Endothelial cell of umbilical vein (primary cell): ENCODE measurements at regions not wholly inside any gene's neighbourhood (a gene's known extent, or its start where the extent isn't known, plus 50 kb on each side); places are given as distances from the start of the nearest gene placed in this dataset.
A peak's percentile ranks its signal among the peaks of the same experiment; 100 is the strongest.

Experiments used
- CTCF ChIP-seq, 2 donors: IDR thresholded peaks; 1 replicate in 1 of 2; 2 replicates in 1 of 2; pipeline ENCODE4 v1.5.1; 2011; ENCODE audit warnings: low read length in 2 of 2, mild to moderate bottlenecking in 2 of 2, moderate library complexity in 2 of 2, control low read depth in 1 of 2, inconsistent platforms in 1 of 2, low read depth in 1 of 2; ENCODE audit not compliant: insufficient read depth in 1 of 2; ENCODE audit errors: extremely low read depth in 1 of 2
- EZH2 ChIP-seq: IDR thresholded peaks from 2 replicates; pipeline ENCODE4 v1.6.1; 2012; ENCODE audit warnings: borderline replicate concordance, low read depth, mild to moderate bottlenecking, moderate library complexity, low read length, inconsistent platforms; ENCODE audit not compliant: severe bottlenecking
- FOS ChIP-seq: IDR thresholded peaks from 2 replicates; pipeline ENCODE4 v1.6.1; 2011; ENCODE audit warnings: mild to moderate bottlenecking, low read length, moderate library complexity, borderline replicate concordance; ENCODE audit not compliant: insufficient read depth
- JUN ChIP-seq: IDR thresholded peaks from 2 replicates; pipeline ENCODE4 v1.6.1; 2011; ENCODE audit warnings: borderline replicate concordance, low read depth; ENCODE audit not compliant: insufficient read length, insufficient read depth
- MAX ChIP-seq: IDR thresholded peaks from 2 replicates; pipeline ENCODE4 v1.6.1; 2011; ENCODE audit not compliant: insufficient read depth, insufficient read length
- POLR2A ChIP-seq: IDR thresholded peaks from 2 replicates; pipeline ENCODE4 v1.6.1; 2012; ENCODE audit warnings: low read depth, mild to moderate bottlenecking, control low read depth, low read length
- POLR2AphosphoS5 ChIP-seq: IDR thresholded peaks from 2 replicates; pipeline ENCODE4 v1.6.1; 2012; ENCODE audit warnings: low read depth, mild to moderate bottlenecking, control low read depth, low read length, moderate library complexity; ENCODE audit not compliant: insufficient read depth

GRCh38 chr1:112769611-112770010, 54.5 kb upstream of the PPM1J start:
- TF ChIP-seq EZH2 (no peak), CTCF (IDR thresholded peaks at IDR 0.05; ENCODE audit: extremely low read depth in 1 of 2, insufficient read depth in 1 of 2, low read depth in 1 of 2, low read length in 2 of 2) (no peak), JUN (no peak), POLR2AphosphoS5 (no peak), POLR2A (no peak), FOS (peak; percentile 32), MAX (no peak)
